ENCODE measurements at regions not wholly inside any gene's neighbourhood (a gene's known extent, or its start where the extent isn't known, plus 50 kb on each side); places are given as distances from the start of the nearest gene placed in this dataset.

DNA sequence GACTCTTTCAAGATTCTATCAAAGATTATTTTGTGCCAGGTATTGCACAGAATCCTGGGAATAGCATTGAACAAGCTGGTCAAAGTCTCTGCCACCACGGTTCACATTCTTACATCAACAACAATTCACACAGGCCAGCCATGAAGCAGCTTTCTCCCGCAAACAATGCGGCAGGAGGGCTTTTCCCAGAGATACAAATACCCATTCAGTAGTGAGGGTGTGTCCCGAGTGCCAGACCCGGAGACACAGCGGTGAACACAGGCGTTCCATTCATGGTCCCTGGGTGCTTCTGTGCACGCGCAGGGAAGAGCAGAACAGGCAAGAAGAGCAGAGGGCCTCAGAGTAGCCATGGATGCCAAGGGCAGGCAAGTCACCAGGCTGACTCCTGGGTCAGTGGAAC lies 83.3 kb upstream of the PDE10A start:
- H3K9ac ChIP-seq (ENCODE audit: low read depth in 2 of 2, low read length in 2 of 2) = no peak overlapping the region
- no peak overlapping the region for H3K4me3 ChIP-seq
- H3K27me3 ChIP-seq = no peaks in the 10 kb centered on the region
- no peaks in the 10 kb centered on the region for H3K4me1 ChIP-seq
- no peak for DNase-seq
- intact Hi-C loops (cut with DNase I) = no loop called here
- no peak overlapping the region for H3K27ac ChIP-seq
- H3K36me3 ChIP-seq = no peaks in the 10 kb centered on the region
- TF ChIP-seq, protein P1, sequence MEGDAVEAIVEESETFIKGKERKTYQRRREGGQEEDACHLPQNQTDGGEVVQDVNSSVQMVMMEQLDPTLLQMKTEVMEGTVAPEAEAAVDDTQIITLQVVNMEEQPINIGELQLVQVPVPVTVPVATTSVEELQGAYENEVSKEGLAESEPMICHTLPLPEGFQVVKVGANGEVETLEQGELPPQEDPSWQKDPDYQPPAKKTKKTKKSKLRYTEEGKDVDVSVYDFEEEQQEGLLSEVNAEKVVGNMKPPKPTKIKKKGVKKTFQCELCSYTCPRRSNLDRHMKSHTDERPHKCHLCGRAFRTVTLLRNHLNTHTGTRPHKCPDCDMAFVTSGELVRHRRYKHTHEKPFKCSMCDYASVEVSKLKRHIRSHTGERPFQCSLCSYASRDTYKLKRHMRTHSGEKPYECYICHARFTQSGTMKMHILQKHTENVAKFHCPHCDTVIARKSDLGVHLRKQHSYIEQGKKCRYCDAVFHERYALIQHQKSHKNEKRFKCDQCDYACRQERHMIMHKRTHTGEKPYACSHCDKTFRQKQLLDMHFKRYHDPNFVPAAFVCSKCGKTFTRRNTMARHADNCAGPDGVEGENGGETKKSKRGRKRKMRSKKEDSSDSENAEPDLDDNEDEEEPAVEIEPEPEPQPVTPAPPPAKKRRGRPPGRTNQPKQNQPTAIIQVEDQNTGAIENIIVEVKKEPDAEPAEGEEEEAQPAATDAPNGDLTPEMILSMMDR (IDR thresholded peaks at IDR 0.05) = no peak
- H3K9me3 ChIP-seq = no peaks in the 10 kb centered on the region

DNA sequence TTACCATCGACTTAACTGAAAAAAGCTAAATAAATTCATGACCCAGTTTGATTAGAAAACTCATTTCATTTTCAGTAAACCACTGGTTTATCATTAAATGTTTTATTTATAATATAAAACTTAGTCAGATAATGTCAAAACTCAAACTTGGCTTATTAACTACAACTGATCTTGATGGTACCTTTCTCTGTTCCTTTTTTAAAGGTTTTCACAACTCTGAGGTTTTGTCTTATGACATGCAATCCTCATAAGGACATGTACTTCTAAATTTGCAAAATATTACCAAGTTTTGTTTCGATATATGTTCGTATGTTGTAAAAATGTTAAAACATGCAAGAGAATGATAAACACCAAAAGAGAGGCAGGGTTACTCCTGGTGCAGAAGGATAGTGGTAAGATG lies 82.5 kb upstream of the PDE10A start:
- no peaks in the 10 kb centered on the region for H3K36me3 ChIP-seq
- no peaks in the 10 kb centered on the region for H3K4me1 ChIP-seq
- intact Hi-C loops (cut with DNase I) = no loop called here
- TF ChIP-seq, protein P1 (IDR thresholded peaks at IDR 0.05) = no peak
- H3K27me3 ChIP-seq = no peaks in the 10 kb centered on the region
- DNase-seq = no peak
- no peaks in the 10 kb centered on the region for H3K9me3 ChIP-seq
- H3K4me3 ChIP-seq = no peak overlapping the region
- H3K27ac ChIP-seq = no peak overlapping the region
- no peak overlapping the region for H3K9ac ChIP-seq (ENCODE audit: low read depth in 2 of 2, low read length in 2 of 2)

DNA sequence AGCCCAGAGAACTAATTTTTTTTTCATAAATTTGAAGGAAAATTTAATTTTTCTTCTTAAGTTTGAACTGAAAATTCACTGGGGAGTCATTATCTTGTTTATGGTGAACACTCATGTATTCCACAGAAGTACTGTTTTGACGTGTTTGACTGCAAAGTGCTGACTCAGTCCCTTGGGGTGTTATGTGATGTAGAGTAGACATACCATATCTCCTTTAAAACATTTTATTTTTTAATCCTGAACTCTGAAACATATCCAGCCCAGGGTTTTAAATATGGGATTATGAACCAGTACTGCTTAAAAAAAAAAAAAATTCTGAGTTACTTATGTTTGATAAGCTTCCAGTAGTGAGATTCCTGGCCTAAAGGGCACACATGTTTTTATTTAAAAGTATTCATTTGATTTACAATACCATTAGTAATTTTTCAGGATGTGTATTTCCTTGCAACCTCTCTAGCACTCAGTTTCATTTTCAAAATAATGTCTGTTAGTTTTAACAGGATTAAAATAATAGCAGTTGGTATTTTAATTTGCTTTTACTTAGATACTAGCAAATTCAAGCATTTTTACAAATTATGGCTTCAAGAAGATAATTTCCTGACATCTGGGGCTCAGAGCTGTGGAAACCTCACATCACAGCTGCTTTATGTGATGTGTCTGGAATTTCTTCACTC lies 81.7 kb upstream of the PDE10A start:
- H3K4me1 ChIP-seq = no peaks in the 10 kb centered on the region
- H3K4me3 ChIP-seq = no peak overlapping the region
- H3K27me3 ChIP-seq = no peaks in the 10 kb centered on the region
- H3K36me3 ChIP-seq = no peaks in the 10 kb centered on the region
- intact Hi-C loops (cut with DNase I) = no loop called here
- H3K9me3 ChIP-seq = no peaks in the 10 kb centered on the region
- no peak for DNase-seq
- no peak overlapping the region for H3K9ac ChIP-seq (ENCODE audit: low read depth in 2 of 2, low read length in 2 of 2)
- TF ChIP-seq, protein P1 (IDR thresholded peaks at IDR 0.05) = no peak
- no peak overlapping the region for H3K27ac ChIP-seq

DNA sequence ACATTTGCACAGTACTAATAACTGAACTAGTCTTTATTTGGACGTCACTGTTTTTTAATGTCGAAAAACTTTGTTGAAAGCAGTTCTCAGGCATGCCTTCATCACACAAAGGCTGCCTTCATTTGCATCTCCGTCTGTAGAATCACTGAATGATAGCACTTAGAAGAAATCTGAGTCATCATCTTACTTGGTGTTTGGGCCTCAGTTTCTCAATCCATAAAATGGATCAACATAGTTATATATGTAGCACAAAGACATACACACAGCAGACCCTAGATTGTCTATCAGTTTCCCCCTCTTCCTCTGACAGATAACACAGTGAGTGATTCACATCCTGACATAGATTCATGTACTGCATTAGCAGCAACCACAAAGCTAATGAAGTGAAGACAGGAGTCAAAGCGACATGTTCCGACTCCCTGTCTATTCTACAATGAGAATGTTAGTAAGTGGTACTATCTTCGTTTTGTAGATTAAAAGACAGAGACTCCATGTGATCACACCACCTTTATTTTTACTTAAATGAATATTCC lies 80.4 kb upstream of the PDE10A start:
- no peak overlapping the region for H3K4me3 ChIP-seq
- no peaks in the 10 kb centered on the region for H3K4me1 ChIP-seq
- intact Hi-C loops (cut with DNase I) = no loop called here
- TF ChIP-seq, protein P1 (IDR thresholded peaks at IDR 0.05) = no peak
- H3K9ac ChIP-seq (ENCODE audit: low read depth in 2 of 2, low read length in 2 of 2) = no peak overlapping the region
- DNase-seq = no peak
- no peaks in the 10 kb centered on the region for H3K27me3 ChIP-seq
- no peak overlapping the region for H3K27ac ChIP-seq
- no peaks in the 10 kb centered on the region for H3K9me3 ChIP-seq
- no peaks in the 10 kb centered on the region for H3K36me3 ChIP-seq

DNA sequence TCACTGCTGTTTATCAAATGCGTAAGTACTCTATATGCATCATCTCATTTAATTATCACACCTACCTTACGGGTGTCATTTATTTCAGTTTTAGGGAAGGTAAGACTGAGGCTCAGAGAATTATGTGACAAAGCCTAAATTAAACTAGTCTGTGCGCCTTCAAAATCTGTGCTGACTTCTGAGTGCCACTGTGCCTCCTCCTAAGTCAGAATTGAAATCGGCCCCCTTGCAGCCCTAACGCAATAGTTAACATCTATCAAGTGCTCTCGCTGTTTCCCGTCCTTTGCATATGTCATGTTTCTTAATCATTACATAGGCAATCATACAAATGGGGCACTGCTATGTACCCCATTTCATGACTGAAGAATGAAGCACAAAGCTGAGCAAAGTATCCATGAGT lies 79.0 kb upstream of the PDE10A start:
- no peak overlapping the region for H3K27ac ChIP-seq
- TF ChIP-seq, protein P1 (IDR thresholded peaks at IDR 0.05) = no peak
- no peaks in the 10 kb centered on the region for H3K9me3 ChIP-seq
- H3K4me3 ChIP-seq = no peak overlapping the region
- no peak overlapping the region for H3K9ac ChIP-seq (ENCODE audit: low read depth in 2 of 2, low read length in 2 of 2)
- no peaks in the 10 kb centered on the region for H3K36me3 ChIP-seq
- H3K27me3 ChIP-seq = no peaks in the 10 kb centered on the region
- intact Hi-C loops (cut with DNase I) = no loop called here
- no peak for DNase-seq
- no peaks in the 10 kb centered on the region for H3K4me1 ChIP-seq

Data from colonic mucosa (tissue), 4 donors.